HG02623 (cell line): ENCODE measurements at regions not wholly inside any gene's neighbourhood (a gene's known extent, or its start where the extent isn't known, plus 50 kb on each side); places are given as distances from the start of the nearest gene placed in this dataset.

Experiments
- ATAC-seq: cut with Tn5 transposase; IDR thresholded peaks from one replicate; pipeline ENCODE4 v1.9.1; 2021; ENCODE audit warnings: moderate library complexity; ENCODE audit not compliant: unreplicated experiment

- no peak for ATAC-seq
Observed at GRCh38 chr2:158732573-158733429, 62.3 kb upstream of the DAPL1 start.

- no peak for ATAC-seq
Observed at GRCh38 chr2:158733430-158733755, 61.7 kb upstream of the DAPL1 start.

- no peak for ATAC-seq
Observed at GRCh38 chr2:158734442-158734841, 60.7 kb upstream of the DAPL1 start.

- no peak for ATAC-seq
Observed at GRCh38 chr2:158735822-158736580, 59.1 kb upstream of the DAPL1 start.

GRCh38 chr2:158738363-158738762, 56.8 kb upstream of the DAPL1 start:
- no peak for ATAC-seq

DNA sequence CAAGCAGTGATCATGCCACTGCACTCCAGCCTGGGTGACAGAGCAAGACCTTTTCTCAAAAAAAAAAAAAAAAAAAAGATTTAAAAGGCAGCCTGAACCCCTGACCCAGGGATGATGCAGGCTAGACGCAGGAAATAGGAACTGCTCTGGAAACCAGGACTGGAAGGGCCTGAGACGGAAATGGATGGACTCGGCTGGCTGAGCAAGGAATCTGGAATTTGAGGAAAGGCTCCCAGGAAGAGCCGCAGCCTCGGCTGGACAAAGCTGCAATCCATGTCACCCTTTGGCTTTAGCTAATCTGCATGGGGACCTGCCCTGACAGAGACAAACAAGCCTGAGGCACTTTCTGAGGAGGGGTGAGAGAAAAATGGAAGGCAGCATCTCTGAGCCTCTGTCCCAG, 55.0 kb upstream of the DAPL1 start:
- no peak for ATAC-seq

- ATAC-seq = no peak
Observed at GRCh38 chr2:158740621-158741020, 54.5 kb upstream of the DAPL1 start.

DNA sequence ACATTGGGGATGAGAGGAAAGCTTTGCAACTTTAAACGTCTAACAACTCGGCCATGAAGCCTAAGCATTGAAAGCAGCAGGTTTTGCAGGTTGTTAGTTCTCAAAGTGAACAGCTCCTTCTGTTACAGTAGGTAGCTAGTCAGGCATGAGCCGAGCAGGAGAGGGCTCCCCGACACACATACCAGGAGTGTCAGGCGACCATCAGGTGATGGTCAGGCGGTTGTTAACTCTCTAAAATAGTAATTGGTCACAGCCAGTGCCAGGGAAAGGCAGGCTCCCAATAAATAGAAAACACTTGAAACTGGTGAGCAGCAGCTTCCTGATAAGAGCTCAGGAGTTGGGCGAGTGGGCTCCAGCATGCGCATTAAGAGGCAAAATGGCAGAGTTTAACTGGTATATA, 53.5 kb upstream of the DAPL1 start:
- no peak for ATAC-seq

GRCh38 chr2:158742536-158742935, 52.6 kb upstream of the DAPL1 start:
- ATAC-seq = no peak

DNA sequence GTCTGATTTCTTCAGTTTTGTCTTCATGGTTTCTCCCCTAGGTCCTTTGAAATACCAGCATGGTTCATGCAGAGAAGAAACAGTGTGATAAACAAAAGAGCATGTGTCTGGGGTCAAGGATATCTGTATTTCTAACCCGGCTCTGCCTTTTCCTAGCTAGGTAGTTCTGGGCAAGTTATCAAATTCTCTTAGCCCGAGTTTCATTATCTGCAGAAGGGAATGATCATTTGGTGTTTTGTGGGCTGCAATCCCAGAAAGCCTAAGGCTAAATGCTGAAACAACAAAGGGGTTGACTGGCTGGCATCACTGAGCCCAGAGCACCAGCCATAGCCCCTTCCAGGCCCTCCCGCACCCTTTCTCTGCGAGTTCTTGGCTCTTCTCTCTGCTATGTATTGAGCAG, 51.7 kb upstream of the DAPL1 start:
- no peak for ATAC-seq

GRCh38 chr2:158743879-158744278, 51.2 kb upstream of the DAPL1 start:
- no peak for ATAC-seq

DNA sequence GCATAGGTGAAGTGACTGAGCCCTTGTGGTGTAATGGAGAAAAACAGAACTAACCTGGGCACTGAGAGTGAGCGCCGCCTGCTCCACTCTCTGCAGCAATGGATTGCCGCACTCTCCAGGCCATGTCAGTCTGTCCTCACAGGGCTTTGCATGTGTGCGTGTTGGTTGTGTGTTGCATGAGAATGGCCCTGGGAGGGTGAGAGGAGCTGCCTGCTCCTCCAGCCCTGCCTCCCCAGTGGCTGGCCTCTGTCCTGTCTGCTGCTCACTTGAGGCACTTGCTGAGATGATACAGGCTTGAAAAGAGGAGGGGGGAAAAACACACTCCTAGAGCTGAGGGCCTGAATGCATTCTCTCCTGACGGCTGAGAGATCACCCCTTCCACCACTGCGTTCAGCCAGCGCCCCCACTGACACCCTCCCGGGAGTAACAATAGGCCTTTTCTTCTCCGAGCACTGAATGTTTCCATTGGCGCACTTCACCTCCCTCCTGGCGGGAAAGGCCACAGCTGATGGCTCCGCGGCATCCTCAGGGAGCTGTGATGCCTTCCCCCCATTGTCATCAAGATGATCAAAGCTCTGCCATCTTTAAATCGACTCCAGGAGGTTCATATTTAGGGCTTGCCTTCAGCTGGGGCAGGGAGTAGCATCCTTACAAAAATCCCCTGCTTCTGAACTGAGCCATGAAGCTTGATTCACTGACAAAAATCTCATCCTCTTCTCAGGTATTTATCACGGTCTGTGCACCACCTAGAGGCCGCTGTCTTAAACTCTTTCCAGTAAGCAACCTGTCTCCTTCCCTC, 49.9 kb upstream of the DAPL1 start:
- ATAC-seq = peak; percentile 75
